GM18502 (cell line): ENCODE measurements at regions not wholly inside any gene's neighbourhood (a gene's known extent, or its start where the extent isn't known, plus 50 kb on each side); places are given as distances from the start of the nearest gene placed in this dataset.

Source experiments
- ATAC-seq: cut with Tn5 transposase; IDR thresholded peaks from one replicate; pipeline ENCODE4 v1.9.1; 2021; ENCODE audit warnings: mild to moderate bottlenecking; ENCODE audit not compliant: unreplicated experiment, poor library complexity

DNA sequence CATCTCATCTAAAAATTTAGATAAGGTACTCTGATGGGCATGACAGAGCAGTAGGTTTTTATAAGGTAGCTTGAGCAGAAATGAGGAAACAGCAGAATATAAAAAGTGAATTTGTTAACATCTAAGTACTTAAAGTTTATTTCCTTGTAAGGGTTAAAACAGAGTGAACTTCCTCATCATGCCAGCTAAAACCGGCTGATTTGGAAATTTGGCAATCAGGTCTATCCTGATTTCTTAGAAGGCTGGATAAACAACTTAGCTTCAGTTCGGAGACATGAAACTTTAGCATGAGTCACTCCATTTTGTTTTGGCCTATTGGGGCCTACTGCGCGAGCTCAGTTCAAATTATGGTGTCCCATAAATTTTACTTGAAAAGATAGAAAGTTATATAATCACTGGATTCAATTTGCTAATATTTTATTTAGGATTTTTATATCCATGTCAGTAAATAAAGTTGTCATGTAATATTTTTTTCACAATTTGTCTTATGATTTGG is 241.6 kb upstream of the RORB start:
- no peak for ATAC-seq

DNA sequence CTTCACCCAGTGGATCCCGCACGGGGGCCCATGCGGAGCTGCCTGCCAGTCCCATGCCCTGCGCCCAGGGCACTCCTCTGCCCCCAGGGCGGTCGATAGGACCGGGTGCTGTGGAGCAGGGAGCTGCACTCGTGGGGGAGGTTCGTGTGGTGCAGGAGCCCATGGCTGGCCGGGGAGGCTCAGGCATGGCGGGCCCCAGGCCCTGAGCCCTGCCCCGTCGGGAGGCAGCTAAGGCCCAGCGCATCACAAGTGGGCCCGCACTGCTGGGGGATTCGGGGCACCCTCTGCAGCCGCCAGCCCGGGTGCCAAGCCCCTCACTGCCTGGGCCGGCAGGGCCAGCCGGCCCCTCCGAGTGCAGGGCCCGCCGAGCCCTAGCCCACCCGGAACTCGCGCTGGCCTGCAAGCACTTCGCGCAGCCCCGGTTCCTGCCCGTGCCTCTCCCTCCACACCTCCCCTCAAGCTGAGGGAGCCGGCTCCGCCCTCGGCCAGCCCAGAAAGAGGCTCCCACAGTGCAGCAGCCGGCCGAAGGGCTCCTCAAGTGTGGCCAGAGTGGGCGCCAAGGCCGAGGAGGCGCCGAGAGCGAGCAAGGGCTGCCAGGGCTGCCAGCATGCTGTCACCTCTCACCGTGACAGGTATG is 221.1 kb upstream of the RORB start:
- no peak for ATAC-seq

DNA sequence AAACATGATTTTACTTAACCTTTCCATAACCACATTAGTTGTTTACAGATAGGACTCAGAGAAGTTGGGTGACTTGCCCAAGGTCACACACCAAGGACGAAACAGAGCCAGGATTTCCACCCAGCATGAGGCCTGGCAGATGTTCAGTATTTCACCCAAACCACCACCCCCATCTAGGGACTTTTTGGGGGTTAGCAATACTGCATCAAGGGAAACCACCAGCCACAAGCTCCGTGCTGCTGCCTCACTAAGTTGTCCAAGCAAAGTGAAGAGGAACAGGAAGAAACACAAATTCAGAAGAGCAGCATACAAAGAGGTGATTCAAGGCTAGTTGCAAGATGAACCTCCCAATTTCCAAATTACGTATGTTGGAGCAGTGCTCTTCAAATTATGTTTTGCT is 219.6 kb upstream of the RORB start:
- peak; percentile 97 for ATAC-seq

DNA sequence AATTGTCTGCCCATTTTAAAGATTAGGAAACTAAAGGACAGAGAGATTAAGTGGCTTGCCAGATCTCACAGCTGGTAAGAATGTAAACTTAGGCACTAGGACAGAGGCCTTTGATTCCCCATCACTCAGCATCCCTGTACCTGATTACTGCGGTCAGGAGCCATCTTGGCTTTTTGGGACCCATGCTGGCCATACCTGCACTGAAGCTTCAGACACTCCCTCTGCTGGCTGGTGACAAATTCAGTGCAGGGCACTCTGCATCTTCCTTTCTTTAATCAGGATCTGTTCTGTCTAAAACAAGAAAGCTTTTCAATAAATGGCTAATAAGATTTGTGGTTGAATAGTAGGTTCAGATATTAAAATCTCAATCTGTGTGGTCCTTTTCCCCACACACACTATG is 215.5 kb upstream of the RORB start:
- ATAC-seq, result no peak

DNA sequence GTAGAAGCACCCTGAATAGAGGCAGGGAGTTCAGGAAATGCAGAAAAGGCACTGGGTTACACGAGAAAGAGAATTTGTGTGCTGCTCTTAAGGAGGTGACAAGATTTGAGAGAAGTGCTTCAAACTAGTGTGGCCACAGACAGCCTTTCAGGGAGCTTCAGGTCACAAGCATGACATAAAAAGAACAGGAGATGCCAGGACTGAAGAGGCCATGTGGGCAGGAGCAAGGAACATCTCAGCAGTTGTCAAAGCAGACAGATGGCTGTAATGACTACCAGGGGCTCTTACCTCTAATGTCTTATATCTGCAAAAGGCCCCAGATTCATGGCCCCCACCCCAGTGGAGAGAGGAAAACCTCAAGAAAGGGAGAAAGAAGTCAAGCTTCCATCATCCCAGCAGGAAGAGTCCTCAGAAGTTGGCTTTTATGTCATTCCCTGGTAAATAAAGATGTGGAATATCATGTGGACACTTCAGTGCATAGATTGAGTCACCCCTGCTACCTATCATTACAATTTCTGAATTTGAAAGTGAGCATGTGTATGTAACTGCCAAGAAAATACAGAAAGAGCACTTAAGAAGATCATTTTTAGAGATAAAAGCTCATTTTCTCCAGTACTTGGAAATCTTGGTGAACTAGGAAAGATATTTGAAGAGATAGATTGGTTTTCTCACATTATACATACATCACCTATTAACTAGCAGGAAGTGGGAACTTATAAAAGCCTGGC is 214.4 kb upstream of the RORB start:
- no peak for ATAC-seq

DNA sequence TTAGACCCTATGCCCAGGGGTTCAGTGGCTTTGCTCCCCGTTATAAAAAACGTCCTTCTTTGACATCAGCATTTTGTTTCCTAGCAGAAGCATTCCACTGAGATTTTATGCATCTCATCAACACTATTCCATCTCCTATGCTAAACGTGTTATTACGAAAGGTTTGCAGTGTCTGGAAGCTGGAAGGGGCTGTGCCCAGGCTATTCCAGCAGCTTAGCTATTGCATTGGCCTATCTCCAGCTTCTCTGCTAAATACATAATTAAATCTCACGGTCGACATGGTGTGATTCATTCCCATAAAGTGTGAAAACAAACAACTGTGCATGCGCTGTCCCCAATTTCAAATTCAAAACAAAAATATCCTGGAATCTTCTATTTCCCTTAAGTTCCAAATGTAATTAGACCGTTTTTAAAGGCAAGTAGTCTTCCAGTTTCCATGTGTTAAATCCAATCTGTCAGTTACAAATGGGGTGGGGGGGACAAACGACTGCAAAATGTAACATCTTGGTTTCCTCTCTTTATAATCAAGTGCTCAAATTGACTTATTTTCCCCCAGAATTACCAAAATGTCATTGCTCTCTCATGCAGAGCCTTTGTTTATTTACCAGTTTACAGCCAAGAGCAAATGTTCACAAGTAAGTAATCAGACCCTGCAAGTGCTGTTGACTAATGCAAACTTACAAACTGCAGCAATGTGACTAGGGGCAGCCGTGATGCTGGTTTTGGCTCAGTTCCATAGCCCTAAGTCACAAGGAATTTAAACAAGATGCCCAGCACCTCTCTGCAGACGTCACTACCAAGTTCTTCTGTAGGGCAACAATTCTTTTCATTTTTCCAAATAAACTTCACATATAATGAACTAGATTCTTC is 212.3 kb upstream of the RORB start:
- ATAC-seq, result no peak

DNA sequence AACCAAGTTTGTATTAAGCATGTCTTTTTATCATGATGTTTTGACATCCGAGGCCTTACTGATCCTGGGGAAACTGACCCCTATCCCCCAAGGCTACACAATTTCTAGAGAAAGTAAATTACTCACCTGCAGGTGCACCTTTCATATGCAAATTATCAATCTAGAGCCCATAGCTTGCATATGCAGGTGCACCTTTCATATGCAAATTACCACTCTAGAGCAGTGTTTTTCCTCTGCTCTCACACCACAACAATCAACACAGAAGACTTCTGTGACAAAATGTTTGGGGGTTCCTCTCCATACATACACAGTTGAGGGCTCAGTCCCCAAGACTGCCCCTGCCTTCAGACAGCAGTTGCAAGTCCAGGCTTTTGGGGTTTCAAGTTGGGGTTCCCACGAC is 203.7 kb upstream of the RORB start:
- ATAC-seq, result no peak

DNA sequence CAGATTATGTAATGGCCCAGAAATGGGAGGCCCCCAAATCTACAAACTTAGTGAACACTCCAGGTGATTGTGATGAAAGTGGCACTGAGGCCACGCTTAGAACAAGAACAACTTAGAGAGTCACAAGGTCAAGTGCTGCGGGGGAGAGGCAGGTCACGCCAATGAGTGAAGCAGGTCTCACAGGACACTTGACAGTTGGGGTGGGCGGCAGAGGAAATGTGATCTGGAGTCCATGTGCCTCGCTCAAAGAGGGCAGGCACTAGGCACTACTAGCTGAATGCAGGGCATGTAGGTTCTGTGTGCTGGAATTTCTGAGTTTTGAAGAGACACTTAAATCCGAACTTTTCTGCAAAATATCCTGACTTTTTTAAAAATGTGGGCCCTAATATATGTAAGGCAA is 193.2 kb upstream of the RORB start:
- ATAC-seq, result no peak

DNA sequence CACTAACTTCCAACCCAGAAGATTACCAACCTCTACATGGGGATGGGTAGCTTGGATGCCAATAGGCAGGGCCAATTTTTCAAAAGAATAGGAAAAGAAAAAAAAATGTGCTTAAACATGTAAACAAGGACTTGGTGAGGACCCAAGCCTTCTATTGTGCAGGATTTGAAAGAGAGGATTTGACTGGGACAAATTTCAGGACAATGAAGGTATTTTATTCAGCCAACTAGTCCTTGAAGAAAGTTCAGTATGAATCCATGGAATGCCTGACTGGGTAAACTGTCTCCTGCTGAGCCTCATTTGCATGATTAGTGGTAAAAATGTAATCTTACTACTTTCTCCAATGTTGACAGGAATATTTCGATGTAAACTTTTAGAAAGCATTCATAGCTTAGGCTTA is 192.5 kb upstream of the RORB start:
- no peak for ATAC-seq

DNA sequence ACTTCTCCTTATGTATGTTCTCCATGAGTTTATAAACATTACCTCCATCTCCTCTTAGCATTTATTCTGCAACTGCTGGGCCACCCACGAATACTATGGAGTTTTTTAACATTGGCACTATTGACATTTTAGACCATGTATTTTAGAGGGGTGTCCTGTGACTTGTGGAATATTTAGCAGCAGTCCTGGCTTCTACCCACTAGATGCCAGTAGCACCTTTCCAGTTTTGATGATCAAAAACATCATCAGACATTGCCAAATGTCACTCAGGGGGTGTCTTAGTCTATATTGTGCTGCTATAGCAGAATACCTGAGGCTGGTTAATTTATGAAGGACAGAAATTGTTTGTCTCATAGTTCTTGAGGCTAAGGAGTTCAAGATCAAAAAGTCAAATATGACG is 187.5 kb upstream of the RORB start:
- no peak for ATAC-seq

DNA sequence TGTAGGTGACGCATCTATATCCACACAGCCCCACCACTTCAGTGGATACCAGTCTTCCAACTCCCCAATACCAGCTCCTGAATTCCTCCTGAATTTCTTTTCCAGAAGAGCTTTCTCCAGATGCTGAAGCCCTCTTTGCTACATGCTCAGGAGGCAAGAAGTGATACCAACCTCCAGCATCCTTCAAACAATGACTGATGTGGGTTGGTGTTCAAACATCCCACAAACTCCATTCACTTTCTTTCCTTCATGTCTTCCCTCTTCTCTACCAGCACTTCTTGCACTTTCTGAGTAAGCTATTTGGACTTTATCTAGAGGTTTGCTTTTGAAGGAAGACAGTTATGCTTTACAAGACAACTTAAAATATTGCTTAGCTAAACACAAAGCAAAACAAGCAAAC is 179.9 kb upstream of the RORB start:
- no peak for ATAC-seq

DNA sequence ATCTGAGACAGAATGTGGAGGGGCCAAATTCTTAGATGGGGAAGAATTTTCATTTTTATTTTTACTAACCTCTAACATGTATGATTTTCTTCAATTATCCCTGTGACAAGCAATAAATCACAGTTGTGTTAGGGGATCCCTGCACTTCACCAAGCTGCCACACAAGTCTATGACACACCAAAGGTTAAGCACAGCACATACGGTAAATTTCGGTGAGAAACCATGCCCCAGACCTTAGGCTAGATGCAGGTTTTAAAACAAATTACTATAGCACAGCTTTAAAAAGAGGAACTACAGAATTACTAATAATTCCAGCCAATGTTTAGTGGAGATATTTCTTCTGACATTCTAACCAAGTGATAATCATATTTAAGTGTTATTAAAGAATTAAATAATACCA is 175.7 kb upstream of the RORB start:
- ATAC-seq, result no peak

DNA sequence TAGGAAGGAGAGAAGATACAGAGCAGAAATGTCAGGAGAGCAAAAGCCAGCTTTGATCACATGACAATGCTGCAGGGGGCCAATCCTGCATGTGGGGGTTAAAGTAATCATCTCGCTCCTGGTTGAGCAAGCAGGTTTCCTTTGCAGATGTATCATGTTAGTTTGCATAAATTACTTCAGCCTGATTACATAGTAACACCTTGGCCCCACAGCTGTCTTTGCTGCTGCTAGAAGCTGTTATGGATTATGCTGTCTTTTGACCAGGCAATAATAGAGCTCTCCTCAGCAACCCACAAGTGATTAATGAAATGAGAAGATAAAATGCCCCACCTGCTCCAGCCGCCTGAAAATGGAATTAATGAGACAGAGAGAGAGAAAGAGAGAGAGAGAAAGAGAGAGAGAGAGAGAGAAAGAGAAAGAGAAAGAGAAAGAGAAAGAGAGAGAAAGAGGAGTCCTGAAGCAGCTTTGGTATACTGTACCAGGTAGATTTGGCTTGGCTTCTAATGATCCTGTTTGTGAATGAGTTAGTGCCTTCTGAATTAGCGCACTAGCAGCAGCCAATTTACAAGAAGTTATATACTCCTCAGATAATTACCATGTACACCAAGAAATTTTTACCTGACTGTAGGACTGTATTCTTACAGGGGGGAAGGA is 174.3 kb upstream of the RORB start:
- ATAC-seq, result no peak

DNA sequence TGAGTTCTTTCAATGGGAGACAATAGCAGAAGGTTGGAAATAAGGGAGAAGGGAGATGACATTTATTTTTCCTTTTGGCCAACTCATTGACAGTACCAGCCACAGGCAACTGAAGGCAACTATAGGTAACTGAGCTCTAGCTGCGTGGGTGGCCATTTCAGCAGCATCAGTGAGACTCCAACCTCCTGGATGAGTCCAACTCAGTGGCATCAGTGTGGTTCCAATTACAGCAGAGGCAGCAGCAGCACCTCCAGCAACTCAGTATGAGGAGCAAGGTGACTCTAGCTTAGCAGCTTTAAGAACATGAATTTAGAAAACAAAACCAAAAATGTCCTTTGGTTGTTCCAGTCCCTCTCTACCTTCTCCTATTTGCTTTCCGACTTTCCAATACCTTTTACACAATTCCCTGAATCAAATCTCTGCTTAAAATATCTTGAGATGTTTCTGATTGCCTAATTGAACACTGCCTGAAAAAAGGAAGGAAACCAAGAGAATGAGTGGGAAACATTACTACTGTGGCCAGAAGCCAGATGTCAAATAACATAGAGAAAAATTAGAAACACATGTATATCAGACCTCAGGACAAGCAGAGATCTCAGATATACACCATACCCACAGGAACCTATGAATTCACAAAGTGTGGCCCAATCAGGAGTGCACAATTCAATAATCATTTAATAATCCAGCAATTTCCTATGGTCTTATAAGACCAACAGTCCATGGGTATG is 166.5 kb upstream of the RORB start:
- ATAC-seq, result no peak

DNA sequence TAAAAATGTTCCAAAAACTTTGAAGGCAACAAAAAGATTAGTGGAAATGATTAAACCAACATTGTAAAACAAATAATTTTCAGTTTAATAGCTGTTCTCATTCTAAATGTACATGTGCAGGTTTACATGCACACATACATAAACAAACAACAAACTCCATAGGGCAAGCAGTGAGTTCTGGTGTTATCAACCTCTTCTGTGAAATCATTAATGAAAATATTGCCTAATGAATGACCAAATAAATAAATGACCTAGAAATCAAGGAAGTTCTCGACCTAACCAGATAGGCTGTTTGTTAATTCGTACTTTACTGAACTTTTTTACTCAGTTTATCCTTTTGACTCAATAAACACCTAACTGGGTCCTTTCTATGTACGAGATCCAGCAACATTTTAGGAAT is 165.5 kb upstream of the RORB start:
- no peak for ATAC-seq

DNA sequence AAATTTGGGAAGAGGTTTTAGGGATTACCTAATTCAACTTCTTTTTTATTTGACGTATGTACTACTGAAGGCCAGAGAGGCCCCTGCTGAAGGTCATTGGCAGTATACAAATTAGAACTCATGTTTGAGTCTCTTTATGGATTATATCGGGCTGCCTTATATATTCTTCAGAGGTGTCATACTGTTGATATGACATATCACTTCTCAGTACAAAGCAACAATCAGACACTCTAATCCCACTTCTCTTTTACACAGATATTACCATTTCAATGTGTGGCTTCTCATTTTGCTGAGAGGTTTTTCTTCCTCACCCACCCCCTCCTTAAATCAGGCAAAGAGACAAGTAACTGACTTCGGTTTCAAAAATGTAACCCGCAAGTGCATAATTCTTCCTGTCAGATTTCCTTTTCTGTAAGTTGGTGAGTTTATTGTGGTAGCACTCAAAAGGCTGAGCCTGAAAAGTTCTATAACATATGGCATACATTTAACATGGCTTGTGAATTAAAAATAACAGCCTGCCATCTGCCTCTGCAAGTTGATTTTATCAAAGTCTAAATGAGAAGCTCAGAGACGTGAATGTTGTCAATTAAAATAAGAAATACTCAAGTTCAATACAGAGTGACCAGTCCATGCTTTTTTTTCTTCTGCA is 163.6 kb upstream of the RORB start:
- ATAC-seq, result no peak

DNA sequence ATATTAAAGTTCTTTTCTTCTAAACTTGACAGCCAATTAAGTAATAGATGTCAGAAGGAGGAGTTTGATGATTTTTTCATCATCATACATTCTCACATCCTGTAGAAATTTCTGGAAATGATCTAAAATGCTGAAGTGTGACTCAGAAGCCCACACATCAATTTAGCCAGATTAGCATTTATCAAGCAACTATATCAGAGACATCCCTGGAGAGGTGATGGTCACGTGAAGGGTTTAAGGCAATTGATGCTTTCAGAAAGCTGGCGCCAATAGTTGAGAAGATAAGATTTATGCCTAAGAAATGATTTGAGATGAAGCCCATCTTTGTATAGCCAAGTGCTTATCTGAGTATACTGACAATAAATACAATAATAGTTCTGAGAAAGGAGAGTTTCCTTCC is 162.9 kb upstream of the RORB start:
- ATAC-seq, result no peak

DNA sequence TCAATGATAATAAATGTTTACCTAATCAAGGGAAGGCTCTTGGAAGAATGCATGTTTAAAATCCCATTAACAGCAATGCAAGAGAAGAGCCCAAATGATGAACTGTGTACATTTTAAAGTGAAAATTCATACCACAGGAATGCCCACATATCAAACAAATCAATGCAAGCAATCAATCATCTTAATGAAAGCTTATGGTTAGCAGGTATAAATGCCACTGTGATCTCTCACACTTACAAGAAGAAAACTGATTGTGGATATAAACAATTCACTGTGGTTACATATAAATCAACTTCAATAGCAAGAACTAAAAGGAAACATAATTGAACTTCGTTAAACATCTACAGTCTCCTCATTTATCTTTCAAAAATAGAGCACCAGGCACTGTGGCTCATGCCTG is 161.0 kb upstream of the RORB start:
- ATAC-seq, result no peak

DNA sequence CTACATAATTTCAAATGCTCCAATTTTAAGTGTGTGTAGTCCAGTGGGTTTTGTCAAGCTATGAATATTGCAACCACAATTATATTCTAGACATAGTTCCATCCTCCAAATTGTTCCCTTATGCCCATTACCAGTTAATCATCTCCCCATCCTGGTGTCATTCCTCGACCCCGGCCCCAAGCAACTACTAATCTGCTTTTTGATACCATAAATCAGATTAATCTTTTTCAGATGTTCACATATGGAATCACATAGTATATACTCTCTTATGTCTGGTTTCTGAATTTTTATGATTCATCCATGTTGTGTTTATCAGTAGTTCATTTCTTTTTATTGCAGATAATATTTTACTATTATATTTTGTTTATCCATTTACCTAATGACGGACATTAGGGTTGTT is 148.4 kb upstream of the RORB start:
- ATAC-seq, result no peak

DNA sequence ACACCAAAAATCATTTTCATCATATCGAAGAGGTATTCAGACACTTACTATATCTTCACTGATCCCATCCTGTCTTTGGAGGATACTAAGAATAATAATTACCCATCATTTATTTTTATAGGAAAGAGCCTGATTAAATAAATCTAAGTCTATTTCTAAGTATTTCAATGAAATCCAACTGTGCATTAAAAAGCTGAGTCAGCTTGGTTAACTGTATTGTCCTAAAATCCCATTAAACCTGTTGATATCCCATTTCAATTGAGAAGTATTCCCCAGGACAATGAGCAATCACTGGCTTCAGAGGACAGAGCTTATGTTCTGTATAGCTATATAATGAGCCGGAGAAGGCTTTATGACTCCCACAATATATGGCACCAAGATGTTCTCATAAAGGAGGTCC is 142.0 kb upstream of the RORB start:
- no peak for ATAC-seq
